Fibroblast of villous mesenchyme (primary cell): ENCODE measurements at regions not wholly inside any gene's neighbourhood (a gene's known extent, or its start where the extent isn't known, plus 50 kb on each side); places are given as distances from the start of the nearest gene placed in this dataset.

Experiments
- DNase-seq: peaks from one replicate; pipeline ENCODE4 v3.0.0-alpha.2; 2010; ENCODE audit warnings: low read depth
- H3K4me3 ChIP-seq: 2 replicates; pipeline ENCODE4 v1.5.1; 2011; ENCODE audit warnings: low read depth, mild to moderate bottlenecking, low read length
- TF ChIP-seq, protein P1 (sequence below): IDR thresholded peaks from 2 replicates; pipeline ENCODE4 v1.5.1; 2012; ENCODE audit warnings: low read depth, mild to moderate bottlenecking, low read length; ENCODE audit not compliant: insufficient read depth

DNA sequence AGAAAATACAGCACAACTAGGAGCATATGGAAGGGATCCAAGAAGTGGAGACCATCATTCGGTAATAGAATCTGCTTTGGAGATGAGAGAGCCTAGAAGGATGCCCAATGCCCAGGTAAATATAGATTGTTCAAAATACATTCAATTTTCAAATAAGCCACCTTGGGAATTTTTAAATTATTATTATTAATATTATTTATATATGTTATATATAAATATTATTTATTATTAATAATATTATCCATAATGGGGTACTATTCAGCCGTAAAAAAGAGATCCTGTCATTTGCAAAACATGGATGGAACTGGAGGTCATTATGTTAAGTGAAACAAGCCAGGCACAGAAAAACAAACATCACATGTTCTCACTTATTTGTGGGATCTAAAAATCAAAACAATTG is 127.8 kb upstream of the NDUFV2 start:
- TF ChIP-seq, protein P1, sequence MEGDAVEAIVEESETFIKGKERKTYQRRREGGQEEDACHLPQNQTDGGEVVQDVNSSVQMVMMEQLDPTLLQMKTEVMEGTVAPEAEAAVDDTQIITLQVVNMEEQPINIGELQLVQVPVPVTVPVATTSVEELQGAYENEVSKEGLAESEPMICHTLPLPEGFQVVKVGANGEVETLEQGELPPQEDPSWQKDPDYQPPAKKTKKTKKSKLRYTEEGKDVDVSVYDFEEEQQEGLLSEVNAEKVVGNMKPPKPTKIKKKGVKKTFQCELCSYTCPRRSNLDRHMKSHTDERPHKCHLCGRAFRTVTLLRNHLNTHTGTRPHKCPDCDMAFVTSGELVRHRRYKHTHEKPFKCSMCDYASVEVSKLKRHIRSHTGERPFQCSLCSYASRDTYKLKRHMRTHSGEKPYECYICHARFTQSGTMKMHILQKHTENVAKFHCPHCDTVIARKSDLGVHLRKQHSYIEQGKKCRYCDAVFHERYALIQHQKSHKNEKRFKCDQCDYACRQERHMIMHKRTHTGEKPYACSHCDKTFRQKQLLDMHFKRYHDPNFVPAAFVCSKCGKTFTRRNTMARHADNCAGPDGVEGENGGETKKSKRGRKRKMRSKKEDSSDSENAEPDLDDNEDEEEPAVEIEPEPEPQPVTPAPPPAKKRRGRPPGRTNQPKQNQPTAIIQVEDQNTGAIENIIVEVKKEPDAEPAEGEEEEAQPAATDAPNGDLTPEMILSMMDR = no peak
- no peak for DNase-seq
- H3K4me3 ChIP-seq = no peak overlapping the region

DNA sequence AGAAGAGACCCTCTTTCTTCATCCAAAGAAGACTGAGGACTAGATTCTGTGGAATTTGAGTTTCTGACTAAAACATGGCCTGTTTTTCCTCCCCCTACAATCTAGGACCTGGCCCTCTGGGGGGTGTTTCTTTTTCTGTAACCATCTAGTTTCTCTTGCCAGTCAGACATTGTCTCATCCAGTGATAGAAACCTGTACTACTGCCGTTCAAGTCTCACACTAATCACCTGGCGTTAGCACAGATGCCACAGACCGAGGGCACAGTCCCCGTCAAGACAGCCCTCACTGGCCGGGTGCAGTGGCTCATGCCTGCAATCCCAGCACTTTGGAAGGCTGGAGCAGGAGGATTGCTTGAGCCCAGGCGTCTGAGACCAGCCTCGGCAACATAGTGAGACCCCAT is 126.9 kb upstream of the NDUFV2 start:
- no peak for DNase-seq
- TF ChIP-seq, protein P1 = no peak
- H3K4me3 ChIP-seq = no peak overlapping the region

DNA sequence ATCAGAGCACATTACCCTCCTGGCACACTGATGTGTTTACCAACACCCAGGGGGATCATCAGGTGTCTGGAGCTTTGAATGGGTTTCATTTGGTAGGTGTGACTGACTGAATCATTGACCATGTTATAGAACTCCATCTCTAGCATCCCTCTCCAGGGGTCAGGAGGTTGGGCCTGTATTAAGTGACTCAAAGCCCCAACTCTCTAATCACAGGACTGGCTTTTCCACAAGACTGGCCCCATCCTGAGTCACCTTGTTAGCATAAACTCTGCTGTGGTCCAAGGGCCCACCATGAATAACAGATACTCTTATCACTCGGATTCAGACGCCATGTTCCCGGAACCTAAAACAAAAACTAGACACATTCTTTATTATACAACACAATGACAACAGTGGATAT is 125.9 kb upstream of the NDUFV2 start:
- H3K4me3 ChIP-seq = no peak overlapping the region
- no peak for DNase-seq
- TF ChIP-seq, protein P1 = no peak

DNA sequence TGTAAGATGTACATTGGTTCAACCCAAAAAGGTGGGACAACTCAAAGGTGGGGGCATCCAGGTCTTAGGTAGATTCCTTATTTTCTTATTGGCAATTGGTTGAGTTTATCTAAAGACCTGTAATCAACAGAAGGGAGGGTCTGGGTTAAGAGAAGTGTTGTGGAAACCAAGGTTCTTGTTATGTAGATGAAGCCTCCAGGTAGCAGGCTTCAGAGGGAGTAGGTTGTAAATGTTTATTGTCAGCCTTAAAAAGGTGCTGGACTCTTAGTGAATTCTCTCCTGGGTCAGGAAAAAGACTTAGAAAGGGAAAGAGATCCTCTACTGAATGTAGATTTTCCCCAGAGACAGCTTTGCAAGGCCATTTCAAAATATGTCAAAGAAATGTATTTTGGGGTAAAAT is 125.3 kb upstream of the NDUFV2 start:
- TF ChIP-seq, protein P1 = no peak
- H3K4me3 ChIP-seq = no peak overlapping the region
- DNase-seq = no peak

DNA sequence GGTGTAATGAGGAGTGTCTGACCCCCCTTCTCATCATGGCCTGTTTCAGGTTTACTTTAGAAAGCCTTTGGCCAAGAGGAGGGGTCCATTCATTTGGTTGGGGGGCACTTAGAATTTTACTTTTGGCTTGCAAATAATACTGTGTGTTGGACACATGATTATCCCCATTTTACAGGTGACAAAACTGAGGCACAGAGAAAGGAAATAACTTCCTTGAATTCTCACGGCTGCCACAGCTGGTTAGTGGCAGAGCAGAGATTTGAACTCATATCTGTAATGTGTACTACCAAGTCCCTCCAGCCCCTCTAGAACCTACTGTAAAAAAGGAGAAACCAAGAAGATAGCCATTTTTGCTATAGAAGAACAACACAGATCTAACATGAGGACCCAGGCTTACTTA is 124.8 kb upstream of the NDUFV2 start:
- H3K4me3 ChIP-seq = no peak overlapping the region
- no peak for DNase-seq
- TF ChIP-seq, protein P1 = no peak

DNA sequence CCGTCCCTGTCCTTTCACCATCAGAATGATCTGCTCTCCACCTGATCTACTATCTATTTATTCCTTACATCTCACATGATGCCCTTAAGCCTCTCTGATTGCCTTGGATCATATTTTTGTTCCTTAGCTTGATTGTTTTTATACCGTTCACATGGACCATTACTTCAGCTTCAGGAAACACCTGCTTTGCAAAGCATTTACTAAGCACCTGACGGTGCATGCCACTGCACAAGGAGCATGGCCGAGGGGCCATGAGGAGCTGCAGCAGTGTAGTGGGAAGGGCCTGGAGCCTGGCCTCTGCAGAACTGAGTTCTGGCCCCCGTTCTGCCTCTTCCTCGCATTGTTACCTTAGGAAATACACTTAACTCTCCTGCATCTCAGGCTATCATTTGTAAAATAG is 124.1 kb upstream of the NDUFV2 start:
- DNase-seq = no peak
- H3K4me3 ChIP-seq = no peak overlapping the region
- TF ChIP-seq, protein P1 = no peak

DNA sequence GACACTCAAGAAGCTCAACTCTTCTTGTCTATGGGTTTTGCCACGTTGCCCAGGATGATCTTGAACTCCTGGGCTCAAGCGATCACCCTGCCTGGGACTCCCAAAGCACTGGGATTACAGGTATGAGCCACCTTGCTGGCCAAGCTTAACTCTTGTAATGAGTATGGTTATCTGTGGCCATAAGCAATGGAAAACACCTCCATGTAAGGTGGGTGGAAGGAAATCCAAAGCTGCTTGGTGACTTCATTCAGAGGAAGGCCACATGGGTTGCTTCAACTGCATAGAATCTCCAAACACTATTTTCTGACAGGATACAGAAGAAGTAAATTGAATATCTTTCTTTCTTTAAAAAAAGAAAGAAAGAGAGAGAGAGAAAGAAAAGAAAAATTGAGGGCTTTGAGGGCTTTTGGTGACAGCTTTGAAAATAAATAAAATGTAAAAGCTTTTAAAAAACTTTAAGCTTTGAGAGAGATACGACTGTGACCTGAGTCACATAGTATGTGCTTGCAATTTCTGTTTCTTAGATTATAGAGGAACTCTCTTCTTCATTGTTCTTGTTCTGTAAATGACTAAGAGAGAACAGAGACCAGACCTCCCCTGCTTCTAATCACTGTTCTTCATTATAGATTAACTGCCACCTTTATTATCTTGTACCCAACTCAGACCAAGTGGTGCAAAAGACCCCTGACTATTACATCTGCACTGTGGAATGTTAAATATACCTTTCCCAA is 123.1 kb upstream of the NDUFV2 start:
- TF ChIP-seq, protein P1 = no peak
- H3K4me3 ChIP-seq = no peak overlapping the region

More for the DNA sequence above, 123.1 kb upstream of the NDUFV2 start:
- DNase-seq = no peak
